H9 (cell line): ENCODE measurements at regions not wholly inside any gene's neighbourhood (a gene's known extent, or its start where the extent isn't known, plus 50 kb on each side); places are given as distances from the start of the nearest gene placed in this dataset.

Source experiments
- DNase-seq: peaks from one replicate; pipeline ENCODE4 v3.0.0-alpha.2; 2017
- H2AFZ ChIP-seq: one replicate; pipeline ENCODE4 v1.6.1; 2013; ENCODE audit warnings: mild to moderate bottlenecking, low read length, control low read depth, moderate library complexity
- H2AK5ac ChIP-seq: 2 replicates; pipeline ENCODE4 v1.6.1; 2013; ENCODE audit warnings: low read length, control low read depth, mixed read lengths; ENCODE audit not compliant: insufficient read length
- H2BK120ac ChIP-seq: one replicate; pipeline ENCODE4 v1.6.1; 2013; ENCODE audit warnings: low read depth, mild to moderate bottlenecking, low read length, control low read depth, inconsistent platforms; ENCODE audit not compliant: poor library complexity, severe bottlenecking
- H2BK12ac ChIP-seq: 2 replicates; pipeline ENCODE4 v1.6.1; 2013; ENCODE audit warnings: low read length, control low read depth, mixed read lengths, low read depth; ENCODE audit not compliant: insufficient read length
- H2BK15ac ChIP-seq: 2 replicates; pipeline ENCODE4 v1.6.1; 2013; ENCODE audit warnings: low read depth, low read length, control low read depth
- H2BK20ac ChIP-seq: one replicate; pipeline ENCODE4 v1.6.1; 2013; ENCODE audit warnings: low read depth, mild to moderate bottlenecking, low read length, control low read depth, inconsistent platforms; ENCODE audit not compliant: poor library complexity, severe bottlenecking
- H2BK5ac ChIP-seq: 2 replicates; pipeline ENCODE4 v1.6.1; 2013; ENCODE audit warnings: low read length, control low read depth, mixed read lengths; ENCODE audit not compliant: insufficient read length
- H3K14ac ChIP-seq: 2 replicates; pipeline ENCODE4 v1.6.1; 2013; ENCODE audit warnings: low read length, control low read depth; ENCODE audit not compliant: insufficient read depth
- H3K18ac ChIP-seq: 2 replicates; pipeline ENCODE4 v1.6.1; 2013; ENCODE audit warnings: low read depth, mild to moderate bottlenecking, mixed read lengths, low read length, control low read depth; ENCODE audit not compliant: insufficient read length
- H3K23ac ChIP-seq: 2 replicates; pipeline ENCODE4 v1.6.1; 2013; ENCODE audit warnings: low read length, control low read depth, mixed read lengths, low read depth; ENCODE audit not compliant: insufficient read length
- H3K23me2 ChIP-seq: 2 replicates; pipeline ENCODE4 v1.6.1; 2013; ENCODE audit warnings: low read depth, mild to moderate bottlenecking, mixed read lengths, low read length, control low read depth; ENCODE audit not compliant: insufficient read length, poor library complexity, severe bottlenecking
- H3K27ac ChIP-seq: 2 replicates; pipeline ENCODE4 v1.5.1; 2013; ENCODE audit warnings: low read length, control low read depth, mixed read lengths, low read depth; ENCODE audit not compliant: insufficient read length
- H3K27me3 ChIP-seq: 2 replicates; pipeline ENCODE4 v1.6.1; 2013; ENCODE audit warnings: low read length, control low read depth, inconsistent platforms; ENCODE audit not compliant: insufficient read depth
- H3K4ac ChIP-seq: 2 replicates; pipeline ENCODE4 v1.6.1; 2013; ENCODE audit warnings: low read depth, mild to moderate bottlenecking, control low read depth, inconsistent platforms, low read length, moderate library complexity
- H3K4me1 ChIP-seq: 2 replicates; pipeline ENCODE4 v1.6.1; 2013; ENCODE audit warnings: low read length, control low read depth, inconsistent platforms; ENCODE audit not compliant: insufficient read depth
- H3K4me2 ChIP-seq: 2 replicates; pipeline ENCODE4 v1.6.1; 2013; ENCODE audit warnings: low read length, control low read depth, mixed read lengths; ENCODE audit not compliant: insufficient read length, insufficient read depth
- H3K56ac ChIP-seq: 2 replicates; pipeline ENCODE4 v1.6.1; 2013; ENCODE audit warnings: low read depth, mild to moderate bottlenecking, mixed read lengths, low read length, control low read depth; ENCODE audit not compliant: insufficient read length
- H3K79me1 ChIP-seq: 2 replicates; pipeline ENCODE4 v1.6.1; 2013; ENCODE audit warnings: low read depth, mild to moderate bottlenecking, moderate library complexity, low read length, control low read depth, inconsistent platforms; ENCODE audit not compliant: insufficient read depth, poor library complexity, severe bottlenecking
- H3K79me2 ChIP-seq: 2 replicates; pipeline ENCODE4 v1.6.1; 2013; ENCODE audit warnings: low read length, control low read depth, inconsistent platforms; ENCODE audit not compliant: insufficient read depth
- H3K9ac ChIP-seq: 2 replicates; pipeline ENCODE4 v1.6.1; 2013; ENCODE audit warnings: low read length, control low read depth, mixed read lengths; ENCODE audit not compliant: insufficient read length; ENCODE audit errors: extremely low read depth
- H3K9me3 ChIP-seq: one replicate; pipeline ENCODE4 v1.6.1; 2013; ENCODE audit warnings: low read depth, low read length, inconsistent platforms; ENCODE audit not compliant: control insufficient read depth
- H3T11ph ChIP-seq: one replicate; pipeline ENCODE4 v1.6.1; 2013; ENCODE audit warnings: mild to moderate bottlenecking, low read length, control low read depth, inconsistent platforms
- H4K20me1 ChIP-seq: one replicate; pipeline ENCODE4 v1.6.1; 2013; ENCODE audit not compliant: control insufficient read depth, insufficient read length, insufficient read depth
- H4K5ac ChIP-seq: 2 replicates; pipeline ENCODE4 v1.6.1; 2013; ENCODE audit warnings: low read depth, mild to moderate bottlenecking, mixed read lengths, low read length, control low read depth; ENCODE audit not compliant: insufficient read length
- H4K8ac ChIP-seq: replicated peaks from 2 replicates; pipeline ENCODE4 v1.6.1; 2013; ENCODE audit warnings: low read length, control low read depth, mixed read lengths, low read depth; ENCODE audit not compliant: insufficient read length
- H4K91ac ChIP-seq: 2 replicates; pipeline ENCODE4 v1.6.1; 2013; ENCODE audit warnings: low read depth, mild to moderate bottlenecking, moderate library complexity, mixed read lengths, low read length, control low read depth; ENCODE audit not compliant: insufficient read length
- H3K27ac Mint-ChIP-seq, 3 experiments: 2 replicates in 2 of 3; 3 replicates in 1 of 3; pipeline ENCODE4 v1.8.0; 2020 to 2021; ENCODE audit warnings: mixed read lengths in 3 of 3, mild to moderate bottlenecking in 1 of 3, moderate library complexity in 1 of 3
- H3K27me3 Mint-ChIP-seq: 2 replicates; pipeline ENCODE4 v1.8.0; 2021; ENCODE audit warnings: low read depth, mild to moderate bottlenecking, moderate library complexity, mixed read lengths
- H3K36me3 Mint-ChIP-seq, 3 experiments: 2 replicates in 2 of 3; 3 replicates in 1 of 3; pipeline ENCODE4 v1.8.0; 2020 to 2021; ENCODE audit warnings: low read depth in 3 of 3, mixed read lengths in 3 of 3; ENCODE audit not compliant: insufficient read depth in 1 of 3
- H3K4me1 Mint-ChIP-seq, 2 experiments: 2 replicates each; pipeline ENCODE4 v1.8.0; 2020; ENCODE audit warnings: mixed read lengths in 2 of 2
- H3K4me3 Mint-ChIP-seq, 2 experiments: 2 replicates in 1 of 2; 3 replicates in 1 of 2; pipeline ENCODE4 v1.8.0; 2020 to 2021; ENCODE audit warnings: mild to moderate bottlenecking in 2 of 2, mixed read lengths in 2 of 2, moderate library complexity in 1 of 2
- H3K9me3 Mint-ChIP-seq, 2 experiments: 2 replicates in 1 of 2; 3 replicates in 1 of 2; pipeline ENCODE4 v1.8.0; 2020; ENCODE audit warnings: mild to moderate bottlenecking in 2 of 2, mixed read lengths in 2 of 2, moderate library complexity in 1 of 2
- CTCF ChIP-seq: fragments of 200-600 bp; sonication (generic); conservative IDR thresholded peaks from 3 replicates; pipeline ENCODE4 v1.8.0; 2021; ENCODE audit warnings: antibody characterized with exemption, mild to moderate bottlenecking
- WGBS: extraction: QIAGEN DNeasy Blood & Tissue Kit; methylation state at CpG from one replicate; pipeline ENCODE4 v1.1.7; 2013; ENCODE audit warnings: missing lambda C conversion rate, low lambda C conversion rate, mixed read lengths; ENCODE audit not compliant: insufficient read length; ENCODE audit errors: extremely low coverage; 5-methylcytosine and 5-hydroxymethylcytosine counted together

DNA sequence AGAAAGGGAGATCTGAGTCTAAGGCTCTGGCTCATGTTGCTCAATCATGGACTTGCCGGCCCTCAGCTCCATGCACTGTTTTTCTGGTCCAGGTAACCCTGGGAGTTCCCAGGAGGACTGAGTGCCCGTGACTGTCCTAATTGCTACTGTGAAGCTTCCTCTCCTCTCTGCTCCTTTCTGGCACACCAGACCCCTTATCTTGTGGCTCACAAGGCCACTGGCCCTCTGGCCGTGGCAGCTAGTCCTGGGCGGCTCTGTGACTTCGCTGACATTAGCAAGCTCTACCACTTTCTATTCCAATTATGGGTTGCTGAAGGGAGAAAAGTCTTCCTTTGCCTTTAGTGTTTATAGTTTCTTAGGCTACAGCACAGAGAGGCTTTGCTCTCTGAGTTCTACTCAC, 380.2 kb downstream of the RWDD3 start:
- Histone ChIP-seq H2AK5ac (no peak overlapping the region), H4K20me1 (no peaks in the 10 kb centered on the region), H2BK15ac (no peak overlapping the region), H3K27ac (no peak overlapping the region), H3K27me3 (no peaks in the 10 kb centered on the region), H3K23me2 (no peaks in the 10 kb centered on the region), H3K4ac (no peak overlapping the region), H3K18ac (no peak overlapping the region), H3K56ac (no peak overlapping the region), H3K23ac (no peak overlapping the region), H2BK12ac (no peak overlapping the region), H3K9ac (no peak overlapping the region), H2BK120ac (no peak overlapping the region), H3K4me2 (no peak overlapping the region), H3T11ph (no peak overlapping the region), H2AFZ (no peak overlapping the region), H3K4me1 (no peaks in the 10 kb centered on the region; the same call in 1 of the 2 replicates), H3K79me1 (no peaks in the 10 kb centered on the region), H4K5ac (no peak overlapping the region), H3K79me2 (no peaks in the 10 kb centered on the region), H4K8ac (no peak overlapping the region), H2BK20ac (no peak overlapping the region), H3K9me3 (no peaks in the 10 kb centered on the region), H4K91ac (no peak overlapping the region), H3K14ac (no peak overlapping the region), H2BK5ac (no peak overlapping the region)
- no CpG with 5 or more reads among the region's 5 CpGs for WGBS
- Mint-ChIP-seq H3K36me3 (no peaks in the 10 kb centered on the region; a peak in 1 of 7 replicates), H3K4me3 (no peak overlapping the region), H3K27me3 (no peaks in the 10 kb centered on the region), H3K4me1 (peaks cover 0 to 6% of the 10 kb centered on the region in 2 experiments; a peak in 2 of 4 replicates), H3K27ac (peak overlapping the region in 1 of 3 experiments; percentile 22; a peak in 1 of 7 replicates), H3K9me3 (no peaks in the 10 kb centered on the region)
- no peak for DNase-seq
- TF ChIP-seq CTCF = no peak
